HepG2 (cell line): ENCODE measurements at regions not wholly inside any gene's neighbourhood (a gene's known extent, or its start where the extent isn't known, plus 50 kb on each side); places are given as distances from the start of the nearest gene placed in this dataset.

Experiments
- BCL6 ChIP-seq: IDR thresholded peaks from 2 replicates; pipeline ENCODE4 v1.6.1; 2016; ENCODE audit warnings: missing genetic modification reagents, missing compliant biosample characterization
- ELF4 ChIP-seq: sonication (generic); formaldehyde crosslinking; IDR thresholded peaks from 2 replicates; pipeline ENCODE4 v1.5.0; 2020; ENCODE audit warnings: missing genetic modification reagents, mild to moderate bottlenecking, moderate library complexity, borderline replicate concordance
- FOXJ3 ChIP-seq: sonication (generic); formaldehyde crosslinking; IDR thresholded peaks from 2 replicates; pipeline ENCODE4 v1.4.0; 2020; ENCODE audit warnings: missing genetic modification reagents, mild to moderate bottlenecking, borderline replicate concordance
- HNF4G ChIP-seq, 2 experiments: sonication (generic) in 1 of 2; formaldehyde crosslinking in 1 of 2; IDR thresholded peaks; 2 replicates each; pipeline versions ENCODE4 v1.4.0 to v1.6.1; 2011 to 2020; ENCODE audit warnings: borderline replicate concordance in 2 of 2, low read depth in 2 of 2, mild to moderate bottlenecking in 2 of 2, low read length in 1 of 2, missing genetic modification reagents in 1 of 2, moderate library complexity in 1 of 2
- PAXIP1 ChIP-seq: sonication (generic); formaldehyde crosslinking; conservative IDR thresholded peaks from 2 replicates; pipeline ENCODE4 v1.4.0; 2020; ENCODE audit warnings: mild to moderate bottlenecking, missing genetic modification reagents, moderate library complexity
- REPIN1 ChIP-seq: sonication (generic); formaldehyde crosslinking; IDR thresholded peaks from 2 replicates; pipeline ENCODE4 v1.8.0; 2022; ENCODE audit warnings: missing genetic modification reagents, low read depth, mild to moderate bottlenecking, borderline replicate concordance
- SOX6 ChIP-seq, 2 experiments: fragments of 450-650 bp in 1 of 2; sonication (generic) in 1 of 2; formaldehyde crosslinking in 1 of 2; IDR thresholded peaks; 2 replicates each; pipeline versions ENCODE4 v1.4.0 to v1.6.1; 2017 to 2020; ENCODE audit warnings: antibody characterized with exemption in 1 of 2, mild to moderate bottlenecking in 1 of 2, missing genetic modification reagents in 1 of 2
- ZHX1 ChIP-seq: sonication (generic); formaldehyde crosslinking; IDR thresholded peaks from 2 replicates; pipeline ENCODE4 v1.8.1; 2022; ENCODE audit warnings: low read depth, mild to moderate bottlenecking, missing genetic modification reagents
- ZNF180 ChIP-seq: sonication (generic); formaldehyde crosslinking; IDR thresholded peaks from 2 replicates; pipeline ENCODE4 v1.4.0; 2020; ENCODE audit warnings: low read depth, missing genetic modification reagents, borderline replicate concordance
- ZNF264 ChIP-seq: sonication (generic); formaldehyde crosslinking; IDR thresholded peaks from 2 replicates; pipeline ENCODE4 v1.4.0; 2020; ENCODE audit warnings: missing genetic modification reagents
- ZNF44 ChIP-seq: sonication (generic); formaldehyde crosslinking; IDR thresholded peaks from 2 replicates; pipeline ENCODE4 v1.5.1; 2020; ENCODE audit warnings: mild to moderate bottlenecking, missing genetic modification reagents
- ZNF552 ChIP-seq: sonication (generic); formaldehyde crosslinking; IDR thresholded peaks from 2 replicates; pipeline ENCODE4 v1.9.0; 2022; ENCODE audit warnings: missing genetic modification reagents, mild to moderate bottlenecking, borderline replicate concordance
- ZNF574 ChIP-seq: sonication (generic); formaldehyde crosslinking; IDR thresholded peaks from 2 replicates; pipeline ENCODE4 v1.4.0; 2020; ENCODE audit warnings: missing genetic modification reagents
- TF ChIP-seq, protein P1 (sequence below): sonication (generic); IDR thresholded peaks from 2 replicates; pipeline ENCODE4 v1.6.1; 2016; ENCODE audit warnings: low read depth, borderline replicate concordance

- TF ChIP-seq ZNF574 (CRISPR knock-in tag), result peak; percentile 49
- TF ChIP-seq SOX6 (IDR thresholded peaks at IDR 0.05), result no peak
- peak; percentile 94 for TF ChIP-seq SOX6 (CRISPR knock-in tag; IDR thresholded peaks at IDR 0.05)
- TF ChIP-seq ZNF264, result no peak
- TF ChIP-seq HNF4G (IDR thresholded peaks at IDR 0.05; ENCODE audit: borderline replicate concordance, low read depth, low read length), result peak; percentile 19; the same call in 1 of the 2 replicates
- no peak; the same call in 1 of the 2 replicates for TF ChIP-seq HNF4G (CRISPR knock-in tag; IDR thresholded peaks at IDR 0.05; ENCODE audit: borderline replicate concordance, low read depth)
- TF ChIP-seq FOXJ3 (CRISPR knock-in tag), result peak; percentile 87; the same call in 1 of the 2 replicates
- TF ChIP-seq REPIN1 (CRISPR knock-in tag), result peak; percentile 38; the same call in 1 of the 2 replicates
- no peak for TF ChIP-seq ZHX1 (CRISPR knock-in tag)
- TF ChIP-seq PAXIP1 (CRISPR knock-in tag), result peak; percentile 28; the same call in 1 of the 2 replicates
- no peak for TF ChIP-seq ZNF180
- no peak for TF ChIP-seq ELF4
- peak; percentile 45; the same call in 1 of the 2 replicates for TF ChIP-seq ZNF552
- TF ChIP-seq ZNF44 (CRISPR knock-in tag), result no peak
- TF ChIP-seq BCL6 (CRISPR knock-in tag), result 0 out of 2 replicates have a peak, but pooled peaks have one; percentile 35
- TF ChIP-seq, protein P1, sequence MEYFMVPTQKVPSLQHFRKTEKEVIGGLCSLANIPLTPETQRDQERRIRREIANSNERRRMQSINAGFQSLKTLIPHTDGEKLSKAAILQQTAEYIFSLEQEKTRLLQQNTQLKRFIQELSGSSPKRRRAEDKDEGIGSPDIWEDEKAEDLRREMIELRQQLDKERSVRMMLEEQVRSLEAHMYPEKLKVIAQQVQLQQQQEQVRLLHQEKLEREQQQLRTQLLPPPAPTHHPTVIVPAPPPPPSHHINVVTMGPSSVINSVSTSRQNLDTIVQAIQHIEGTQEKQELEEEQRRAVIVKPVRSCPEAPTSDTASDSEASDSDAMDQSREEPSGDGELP, result peak; percentile 58
Observed at GRCh38 chr12:130044991-130045621, 117.2 kb upstream of the FZD10 start (continued).
